ENCODE measurements at regions not wholly inside any gene's neighbourhood (a gene's known extent, or its start where the extent isn't known, plus 50 kb on each side); places are given as distances from the start of the nearest gene placed in this dataset.
A peak's percentile ranks its signal among the peaks of the same experiment; 100 is the strongest.

- Histone ChIP-seq H3K4me3 (ENCODE audit: low read length in 3 of 3) (no peak overlapping the region), H3K27me3 (ENCODE audit: control insufficient read depth, insufficient read depth, low read length) (no peaks in the 10 kb centered on the region), H3K4me1 (ENCODE audit: control insufficient read depth in 2 of 3, insufficient read depth in 2 of 3, low read depth in 1 of 3, low read length in 3 of 3) (no peaks in the 10 kb centered on the region), H3K36me3 (ENCODE audit: control insufficient read depth in 2 of 3, insufficient read depth in 3 of 3, low read length in 3 of 3) (no peaks in the 10 kb centered on the region), H3K9me3 (ENCODE audit: control insufficient read depth in 2 of 3, insufficient read depth in 1 of 3, low read length in 3 of 3) (no peaks in the 10 kb centered on the region), H3K9ac (ENCODE audit: low read length in 3 of 3) (no peak overlapping the region), H3K27ac (ENCODE audit: low read depth in 2 of 2, low read length in 2 of 2) (no peak overlapping the region)
- intact Hi-C loops (cut with DNase I) = no loop called here
- no peak for TF ChIP-seq CTCF (IDR thresholded peaks at IDR 0.05; ENCODE audit: borderline replicate concordance, extremely low read depth, insufficient read depth)
- DNase-seq (no peak), FAIRE-seq (no peak)
These were observed 1006.6 kb upstream of the LRRN3 start for GRCh38 chr7:110084181-110084807.

GRCh38 chr7:110090110-110090820, 1000.7 kb upstream of the LRRN3 start:
- peak in 2 of 5 donors; percentile 24 to 37 for DNase-seq
- peak; percentile 16 for TF ChIP-seq CTCF (IDR thresholded peaks at IDR 0.05; ENCODE audit: borderline replicate concordance, extremely low read depth, insufficient read depth)

GRCh38 chr7:110095372-110096052, 995.4 kb upstream of the LRRN3 start:
- H3K4me1 ChIP-seq (ENCODE audit: control insufficient read depth in 2 of 3, insufficient read depth in 2 of 3, low read depth in 1 of 3, low read length in 3 of 3) = no peaks in the 10 kb centered on the region
- H3K27me3 ChIP-seq (ENCODE audit: control insufficient read depth, insufficient read depth, low read length) = no peaks in the 10 kb centered on the region
- H3K9me3 ChIP-seq (ENCODE audit: control insufficient read depth in 2 of 3, insufficient read depth in 1 of 3, low read length in 3 of 3) = no peaks in the 10 kb centered on the region
- no peak for DNase-seq
- H3K9ac ChIP-seq (ENCODE audit: low read length in 3 of 3) = no peak overlapping the region
- H3K36me3 ChIP-seq (ENCODE audit: control insufficient read depth in 2 of 3, insufficient read depth in 3 of 3, low read length in 3 of 3) = no peaks in the 10 kb centered on the region
- no peak overlapping the region for H3K4me3 ChIP-seq (ENCODE audit: low read length in 3 of 3)
- no peak for FAIRE-seq
- no peak overlapping the region for H3K27ac ChIP-seq (ENCODE audit: low read depth in 2 of 2, low read length in 2 of 2)
- intact Hi-C loops (cut with DNase I) = no loop called here
- TF ChIP-seq CTCF (IDR thresholded peaks at IDR 0.05; ENCODE audit: borderline replicate concordance, extremely low read depth, insufficient read depth) = no peak

More at GRCh38 chr7:110090110-110090820, 1000.7 kb upstream of the LRRN3 start:
- no peaks in the 10 kb centered on the region for H3K27me3 ChIP-seq (ENCODE audit: control insufficient read depth, insufficient read depth, low read length)
- no peaks in the 10 kb centered on the region for H3K4me1 ChIP-seq (ENCODE audit: control insufficient read depth in 2 of 3, insufficient read depth in 2 of 3, low read depth in 1 of 3, low read length in 3 of 3)
- intact Hi-C loops (cut with DNase I) = no loop called here
- no peaks in the 10 kb centered on the region for H3K9me3 ChIP-seq (ENCODE audit: control insufficient read depth in 2 of 3, insufficient read depth in 1 of 3, low read length in 3 of 3)
- H3K4me3 ChIP-seq (ENCODE audit: low read length in 3 of 3) = no peak overlapping the region
- H3K36me3 ChIP-seq (ENCODE audit: control insufficient read depth in 2 of 3, insufficient read depth in 3 of 3, low read length in 3 of 3) = no peaks in the 10 kb centered on the region
- H3K9ac ChIP-seq (ENCODE audit: low read length in 3 of 3) = no peak overlapping the region
- H3K27ac ChIP-seq (ENCODE audit: low read depth in 2 of 2, low read length in 2 of 2) = no peak overlapping the region
- no peak for FAIRE-seq
